Stimulated activated CD4-positive, alpha-beta T cell treated with anti-CD3 and anti-CD28 coated beads, Interleukin-12 subunit alpha, Interleukin-12 subunit beta, amount 100 ng/mL, for 24 hours (primary cell): ENCODE measurements at regions not wholly inside any gene's neighbourhood (a gene's known extent, or its start where the extent isn't known, plus 50 kb on each side); places are given as distances from the start of the nearest gene placed in this dataset.

Experiments
- DNase-seq, 2 experiments: peaks; one replicate each; pipeline ENCODE4 v3.0.0-alpha.2; 2020; ENCODE audit warnings: low read depth in 2 of 2

DNA sequence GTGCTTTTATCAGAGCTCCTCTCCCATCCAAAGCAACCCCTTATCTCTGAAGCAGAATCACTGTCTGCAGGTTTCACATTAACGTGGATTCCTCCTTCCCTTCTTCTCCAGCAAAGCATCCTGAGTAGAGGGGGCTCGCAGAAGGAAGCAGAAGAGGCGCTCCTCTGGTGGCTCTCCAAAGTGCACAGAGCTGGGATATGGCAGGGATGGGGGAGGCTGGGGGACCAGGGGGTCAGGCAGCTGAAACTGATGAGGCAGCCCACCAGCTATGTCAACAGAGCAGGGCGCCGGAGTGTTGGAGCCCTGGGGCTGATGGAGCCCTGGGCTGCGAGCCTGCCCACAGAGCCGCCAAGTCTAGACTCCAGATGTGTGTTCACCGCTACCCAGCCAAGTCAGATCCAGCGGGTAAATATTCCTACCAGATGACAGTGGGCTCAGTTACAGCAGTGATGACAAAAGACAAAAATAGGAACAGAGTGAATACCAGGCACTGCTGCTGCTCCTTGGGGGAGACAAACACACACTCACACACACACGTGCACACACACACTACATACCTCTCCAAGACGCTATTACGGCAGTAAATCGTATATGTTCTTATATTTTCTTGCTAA, 678.3 kb upstream of the ID2 start:
- DNase-seq: no peak

DNA sequence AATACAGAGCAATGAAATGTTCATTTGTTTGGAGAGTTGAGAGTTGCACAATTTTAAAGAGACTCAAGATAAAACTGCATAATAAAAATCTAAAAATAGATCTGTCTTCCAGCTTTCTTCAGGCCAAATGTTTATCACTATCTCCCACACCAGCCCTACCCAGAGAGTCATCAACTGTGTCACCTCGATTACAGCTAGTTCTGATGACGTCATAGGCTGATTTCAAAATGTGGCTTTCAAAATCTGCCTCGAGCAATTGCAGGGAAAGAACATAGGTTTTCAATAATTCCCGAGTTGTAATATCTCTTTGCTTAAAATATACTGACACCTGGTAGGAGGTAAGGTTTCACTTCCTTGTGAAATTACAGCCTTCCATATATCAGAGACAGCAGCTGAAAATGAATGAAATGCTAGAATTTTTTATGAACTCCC, 677.6 kb upstream of the ID2 start:
- no peak for DNase-seq

DNA sequence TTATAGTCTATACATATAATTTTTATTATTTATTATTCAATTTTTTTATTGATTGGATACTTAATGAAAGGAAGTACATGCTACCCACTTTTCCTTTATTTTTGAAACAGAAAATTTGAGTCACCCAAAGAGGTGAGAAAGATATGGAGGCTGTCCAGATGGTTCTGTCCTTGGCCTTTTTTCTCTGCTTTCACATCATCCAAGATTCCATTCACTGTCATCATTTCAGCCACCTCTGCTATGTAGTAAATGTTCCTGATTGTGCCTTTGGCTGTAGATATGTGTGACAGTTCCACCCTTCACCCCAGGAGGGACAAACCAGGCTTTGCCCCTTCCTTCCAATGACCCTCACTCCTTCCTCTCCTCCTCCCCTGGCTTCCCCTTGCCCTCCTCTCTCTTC, 675.7 kb upstream of the ID2 start:
- DNase-seq: no peak

DNA sequence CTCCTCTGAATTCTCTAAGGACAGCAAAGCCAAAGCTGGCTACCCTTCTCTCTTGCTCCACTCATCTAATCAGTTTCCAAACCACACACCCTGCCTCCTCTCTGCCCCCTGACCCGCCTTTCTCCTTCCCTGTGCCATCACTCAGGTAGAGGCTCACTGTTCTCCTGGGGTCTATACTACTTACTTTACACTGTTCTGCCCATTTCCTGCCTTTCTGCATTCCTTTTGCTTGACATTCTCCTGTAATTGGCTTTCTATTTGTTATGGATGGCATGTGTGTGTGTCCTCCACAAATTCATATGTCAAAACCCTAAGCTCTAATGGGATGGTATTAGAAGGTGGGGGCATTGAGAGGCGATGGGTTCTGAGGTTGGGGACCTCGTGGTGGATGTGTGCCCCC, 675.2 kb upstream of the ID2 start:
- no peak for DNase-seq

DNA sequence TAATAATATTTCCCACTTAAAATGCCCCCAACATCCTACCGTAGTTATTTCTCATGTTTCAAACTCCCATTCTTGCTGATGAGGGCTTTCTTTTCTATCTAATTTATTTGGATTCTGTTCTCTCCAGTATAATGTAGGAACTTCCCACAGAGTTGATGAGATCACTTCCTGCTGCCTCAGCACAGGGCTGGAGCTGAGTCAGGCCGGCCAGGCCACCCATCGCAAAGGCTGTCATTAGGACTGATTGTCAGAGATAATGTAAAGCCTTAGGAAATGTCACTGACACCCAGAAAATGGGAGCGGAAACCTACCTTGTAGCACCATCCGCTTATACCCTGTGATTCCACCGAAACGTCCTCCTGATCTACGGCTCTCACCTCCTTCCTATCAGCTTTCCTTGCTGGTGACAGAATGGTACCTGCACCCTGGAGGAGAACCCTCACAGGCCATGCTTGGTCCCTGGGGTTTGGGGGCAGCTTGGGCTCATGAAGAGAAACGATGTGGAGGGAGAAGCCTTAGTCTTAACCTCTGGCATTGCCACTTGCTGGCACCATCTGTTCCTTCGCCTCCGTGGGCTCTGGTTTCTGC, 672.8 kb upstream of the ID2 start:
- no peak for DNase-seq

DNA sequence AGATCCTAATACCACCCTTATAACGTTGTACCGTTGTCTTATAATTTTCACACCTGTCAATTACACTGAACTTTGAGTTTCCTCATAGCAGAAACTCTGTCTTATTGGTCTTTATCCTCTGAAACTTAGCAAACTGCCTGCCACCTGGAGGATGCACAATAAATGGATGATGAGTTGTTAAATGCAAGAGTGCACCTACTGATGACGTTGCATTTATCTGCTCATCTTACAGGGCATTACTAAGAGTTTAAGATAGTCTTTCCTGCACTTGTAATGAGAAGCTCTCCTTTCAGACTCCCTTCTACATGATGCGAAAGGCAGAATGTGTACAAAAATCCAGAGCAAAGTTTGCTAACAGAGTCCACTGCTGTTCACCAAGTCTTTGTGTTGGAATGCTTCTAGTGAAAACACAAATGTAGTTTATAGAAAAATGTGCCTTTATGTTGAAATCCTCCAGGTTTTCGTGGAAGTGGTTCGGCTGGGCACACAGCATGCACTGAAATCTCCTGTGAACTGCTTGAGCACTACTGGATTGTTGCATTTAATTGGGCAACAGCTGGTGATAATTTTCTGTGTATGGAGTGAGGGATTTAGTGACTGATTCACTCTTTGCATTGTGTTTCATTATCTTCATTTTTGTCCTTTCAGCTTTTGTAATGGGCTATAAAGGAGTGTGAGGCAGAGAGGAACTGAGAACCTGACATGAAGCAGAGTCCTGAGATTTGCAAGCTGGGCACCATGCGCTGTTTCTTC, 665.8 kb upstream of the ID2 start:
- DNase-seq: no peak

DNA sequence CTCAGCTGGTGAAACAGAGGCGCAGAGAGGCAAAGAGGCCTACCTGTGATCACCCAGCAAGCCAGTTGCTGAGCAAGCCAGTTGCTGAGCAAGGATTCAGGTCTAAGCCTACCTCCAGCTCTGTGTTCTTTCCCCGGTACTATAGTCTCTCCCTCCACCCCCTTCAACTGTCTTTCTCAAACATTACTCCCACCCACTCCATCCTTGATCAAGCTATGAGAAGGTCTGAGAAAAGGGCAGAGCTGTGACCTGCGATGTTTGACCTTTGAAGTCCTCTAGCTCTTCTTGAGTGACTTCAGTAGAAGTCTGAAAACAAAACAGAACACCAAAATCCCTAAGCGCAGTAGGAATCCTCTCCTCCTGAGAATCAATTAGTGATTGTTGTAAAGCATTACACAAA, 665.2 kb upstream of the ID2 start:
- no peak for DNase-seq

DNA sequence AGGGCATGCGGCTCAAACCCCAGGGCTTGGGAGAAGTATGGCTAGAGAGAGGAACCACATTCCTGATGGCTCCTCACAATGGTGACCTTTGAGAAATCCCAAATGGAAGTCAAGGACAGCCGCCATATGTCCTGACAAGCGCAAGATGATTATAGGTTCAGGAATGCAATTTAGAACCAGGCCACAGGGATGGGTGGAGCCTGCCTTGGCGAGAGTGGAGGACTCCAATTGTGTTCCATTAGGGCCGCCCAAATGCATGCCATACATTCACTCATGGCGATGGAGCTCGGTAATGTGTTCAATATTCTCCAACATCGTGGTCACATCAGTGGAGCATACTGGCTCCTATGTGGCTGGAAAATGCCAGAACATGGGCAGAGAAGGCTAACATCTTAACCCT, 662.9 kb upstream of the ID2 start:
- no peak for DNase-seq

DNA sequence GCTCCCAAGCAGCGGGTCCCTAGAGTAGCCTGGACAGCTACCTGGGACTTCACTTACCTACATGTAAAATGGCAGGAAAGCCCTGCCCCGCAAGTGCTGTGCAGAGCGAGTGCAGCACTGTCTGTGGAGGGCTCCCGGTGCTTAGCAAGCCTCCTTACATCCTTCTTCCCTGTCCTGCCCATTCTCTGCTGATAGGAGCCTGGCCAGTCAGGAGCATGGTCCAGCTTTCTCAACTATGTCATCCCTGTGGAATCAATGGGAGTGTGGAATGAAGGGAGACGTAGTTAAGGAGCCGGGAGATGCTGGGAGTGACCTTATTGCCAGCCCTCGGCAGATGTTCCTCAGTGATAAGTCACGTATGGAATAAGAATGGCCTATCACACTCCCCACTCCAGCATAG, 661.9 kb upstream of the ID2 start:
- DNase-seq: no peak

DNA sequence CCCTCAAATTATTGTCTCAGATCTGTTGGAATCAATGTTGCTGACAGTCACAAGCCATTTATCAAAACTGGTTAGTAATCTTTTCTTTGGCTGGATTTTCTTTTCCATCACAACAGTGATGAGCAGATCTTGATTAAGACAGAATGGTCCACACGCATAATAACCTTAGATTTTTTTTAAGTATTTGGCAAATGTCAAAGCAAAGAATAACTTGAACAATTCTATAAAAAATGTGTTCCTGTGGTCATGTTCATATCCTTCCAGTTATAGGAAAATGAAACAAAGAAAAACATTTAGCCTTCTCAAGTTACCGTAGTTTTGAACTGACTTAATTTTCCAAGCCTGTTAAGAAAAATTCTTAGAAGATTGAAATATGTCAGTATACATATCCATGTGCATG, 659.9 kb upstream of the ID2 start:
- DNase-seq: no peak

DNA sequence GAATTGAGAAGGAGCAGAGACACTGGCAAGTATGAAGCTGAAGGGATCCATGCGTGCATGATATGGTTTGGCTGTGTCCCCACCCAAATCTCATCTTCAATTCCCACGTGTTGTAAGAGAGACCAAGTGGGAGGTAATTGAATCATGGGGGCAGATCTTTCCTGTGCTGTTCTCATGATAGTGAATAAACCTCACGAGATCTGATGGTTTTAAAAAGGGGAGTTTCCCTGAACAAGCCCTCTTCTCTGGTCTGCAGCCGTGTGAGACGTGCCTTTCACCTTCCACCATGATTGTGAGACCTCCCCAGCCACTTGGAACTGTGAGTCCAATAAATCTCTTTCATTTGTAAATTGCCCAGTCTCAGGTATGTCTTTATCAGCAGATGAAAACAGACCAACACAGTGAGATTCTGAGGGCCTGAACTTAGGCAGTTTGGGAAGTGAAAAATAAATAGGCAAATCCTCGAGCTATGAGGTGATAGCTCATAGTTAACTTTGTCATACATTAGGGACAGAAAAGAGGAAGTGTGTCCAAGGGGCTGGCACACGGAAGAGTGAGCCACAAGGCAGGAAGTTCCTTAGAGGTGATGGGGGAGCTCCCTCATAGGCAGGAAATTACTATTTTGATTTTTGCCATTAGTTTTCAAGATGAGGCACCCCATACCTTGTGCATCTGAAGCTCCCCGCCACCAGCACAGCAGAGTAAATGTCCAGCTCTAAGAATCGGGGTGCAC, 658.8 kb upstream of the ID2 start:
- no peak for DNase-seq

DNA sequence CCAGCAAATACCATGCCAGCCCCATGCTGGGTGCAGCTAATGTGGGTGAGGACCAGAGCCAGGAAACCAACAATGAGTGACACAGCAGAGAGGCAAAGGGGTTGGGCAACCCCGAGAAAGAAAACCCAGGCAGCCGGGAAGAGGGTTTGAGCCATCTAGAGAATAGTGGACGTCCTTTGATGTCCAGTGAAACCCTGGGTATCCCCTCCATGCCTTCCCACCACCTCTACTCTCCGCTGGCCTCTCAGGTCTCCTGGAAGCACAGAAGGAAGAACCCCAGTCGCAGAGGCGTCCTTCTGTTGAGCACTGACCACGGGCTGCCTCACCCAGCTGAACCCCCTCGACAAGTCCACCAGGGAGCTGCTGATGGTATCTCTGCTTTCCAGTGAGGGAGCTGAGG, 657.4 kb upstream of the ID2 start:
- DNase-seq: no peak

DNA sequence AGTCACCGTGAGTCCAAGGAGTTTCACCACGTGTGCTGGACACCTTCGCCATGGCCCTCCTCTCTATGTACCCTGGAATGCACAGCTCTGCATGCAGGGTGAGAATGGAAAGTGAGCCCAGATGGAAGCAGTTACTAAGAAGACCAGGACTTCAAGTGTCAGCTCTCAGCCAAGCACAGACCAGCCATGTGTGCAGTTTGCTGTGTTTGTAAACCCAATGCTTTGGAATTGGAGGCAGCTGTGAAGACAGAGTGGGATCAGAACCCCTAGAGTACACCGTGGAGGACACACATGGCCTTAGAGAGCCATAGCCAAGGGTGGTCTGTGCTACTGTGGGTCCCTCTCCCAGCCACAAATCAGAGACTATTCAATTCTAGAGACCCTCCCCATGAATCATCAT, 655.5 kb upstream of the ID2 start:
- no peak for DNase-seq

DNA sequence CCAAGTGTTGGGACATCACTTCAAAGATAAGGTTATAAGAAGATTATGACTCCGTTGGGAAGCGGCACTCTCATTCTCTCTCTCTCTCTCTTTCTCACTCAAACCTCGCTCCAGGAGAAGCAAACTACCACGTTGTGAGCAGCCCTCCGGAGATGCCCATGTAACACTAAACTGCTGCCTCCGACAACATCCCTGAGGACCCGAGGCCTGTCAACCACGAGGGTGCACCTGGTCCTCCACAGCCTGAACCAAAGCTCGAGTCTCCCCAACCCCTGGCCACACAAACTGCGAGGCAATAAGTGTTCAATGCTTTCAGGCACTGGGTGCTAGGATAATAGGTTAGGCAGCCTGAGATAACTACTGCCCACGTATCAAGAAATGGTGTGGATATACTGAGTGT, 654.5 kb upstream of the ID2 start:
- no peak for DNase-seq

DNA sequence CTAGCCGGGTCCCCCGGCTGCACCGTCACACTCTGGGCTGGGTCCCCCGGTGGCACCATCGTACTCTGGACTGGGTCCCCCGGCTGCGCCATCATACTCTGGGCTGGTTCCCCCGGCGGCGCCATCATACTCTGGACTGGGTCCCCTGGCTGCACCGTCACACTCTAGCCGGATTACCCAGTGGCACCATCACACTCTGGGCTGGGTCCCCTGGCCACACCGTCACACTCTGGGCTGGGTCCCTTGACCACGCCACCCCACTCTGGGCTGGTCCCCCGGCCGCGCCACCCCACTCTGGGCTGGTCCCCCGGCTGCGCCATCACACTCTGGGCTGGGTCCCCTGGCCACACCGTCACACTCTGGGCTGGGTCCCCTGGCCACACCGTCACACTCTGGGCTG, 653.8 kb upstream of the ID2 start:
- no peak for DNase-seq

DNA sequence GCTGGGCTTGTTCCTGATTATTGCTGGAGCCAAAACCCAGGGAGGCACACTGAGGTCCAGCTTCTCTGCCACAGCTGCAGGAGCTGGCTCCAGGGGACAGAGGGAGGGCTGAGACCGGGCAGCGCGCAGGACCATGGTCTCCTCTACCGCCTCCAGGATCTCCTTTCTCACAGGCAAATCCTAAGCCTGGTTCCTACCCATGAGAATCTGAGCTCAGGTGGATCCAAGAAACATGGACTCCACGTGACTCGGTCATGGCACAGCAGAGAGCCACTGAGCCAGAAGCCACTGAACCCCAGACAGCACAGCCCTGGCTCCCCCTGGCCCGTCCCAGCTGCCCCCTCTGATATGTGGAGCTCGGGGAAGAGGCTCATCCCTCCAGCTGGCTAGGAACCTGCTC, 653.4 kb upstream of the ID2 start:
- no peak for DNase-seq

DNA sequence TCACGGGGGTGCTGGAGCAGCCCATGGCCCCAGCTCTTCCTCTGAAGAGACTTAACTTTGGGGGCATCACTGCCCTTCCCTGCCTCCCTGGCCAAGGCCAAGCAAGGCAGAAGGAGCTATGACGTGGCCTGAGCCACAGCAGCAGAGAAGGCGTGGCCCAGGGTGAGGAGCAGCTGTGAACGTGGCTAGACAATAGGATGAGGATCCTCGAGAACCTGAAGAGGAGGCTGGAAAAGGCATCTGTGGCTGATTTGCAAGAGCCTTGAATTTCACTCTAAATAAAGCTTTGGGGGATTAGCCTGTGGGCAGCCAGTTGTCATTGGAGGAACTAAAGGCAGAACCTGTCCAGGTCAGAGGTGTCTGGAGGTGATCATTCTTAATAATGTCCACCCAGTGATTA, 652.9 kb upstream of the ID2 start:
- no peak for DNase-seq

DNA sequence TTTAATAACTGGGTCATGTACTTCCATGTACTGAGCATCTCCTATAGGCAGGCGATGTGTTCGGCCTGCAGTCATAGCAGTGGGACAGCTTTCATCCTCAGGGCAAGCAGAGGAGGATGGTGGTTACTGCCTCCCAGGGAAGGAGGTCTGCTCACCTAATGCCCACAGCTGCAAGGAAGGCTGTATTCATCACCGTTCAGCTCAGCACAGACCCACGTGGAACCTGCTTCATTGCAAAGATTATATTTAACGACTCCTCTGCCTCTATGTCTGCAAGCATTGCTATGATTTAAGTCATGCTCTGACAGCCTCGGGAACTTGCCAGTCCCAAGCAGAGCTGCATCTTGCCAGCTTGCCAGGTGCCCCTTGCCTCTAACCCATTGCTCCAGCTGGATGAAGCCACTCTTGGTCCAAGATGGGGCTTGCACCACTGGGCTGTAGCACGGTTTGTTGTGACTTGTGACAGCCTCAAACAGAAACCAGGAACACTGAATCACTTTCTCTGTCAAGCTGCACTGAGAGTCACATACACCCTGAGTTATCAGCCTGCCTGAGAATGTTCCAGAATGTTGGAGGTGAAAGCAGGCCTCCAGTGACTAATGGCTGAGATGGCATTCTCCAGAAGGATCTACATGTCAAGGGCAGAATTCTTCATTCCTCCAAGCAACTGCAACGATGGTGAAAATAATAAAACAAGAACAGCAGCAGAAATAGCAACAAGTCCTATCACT, 651.1 kb upstream of the ID2 start:
- DNase-seq: no peak

DNA sequence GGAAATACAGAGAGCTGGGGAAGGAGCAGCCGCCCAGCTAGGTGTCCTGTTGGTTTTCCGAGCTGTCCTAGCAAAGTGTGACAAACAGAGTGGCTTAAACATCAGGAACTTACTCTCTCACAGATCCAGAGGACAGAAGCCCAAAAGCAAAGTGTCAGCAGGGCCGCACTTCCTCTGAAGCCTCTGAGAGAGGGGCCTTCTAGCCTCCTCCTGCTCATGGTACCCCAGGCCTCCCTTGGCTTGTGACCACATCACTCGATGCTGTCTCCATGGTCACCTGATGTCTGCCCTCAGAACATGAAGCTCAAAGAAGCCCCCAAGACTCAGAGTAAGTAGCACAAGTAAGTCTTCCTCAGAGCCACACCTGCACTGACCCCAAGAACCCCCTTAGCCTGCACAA, 650.5 kb upstream of the ID2 start:
- DNase-seq: no peak

DNA sequence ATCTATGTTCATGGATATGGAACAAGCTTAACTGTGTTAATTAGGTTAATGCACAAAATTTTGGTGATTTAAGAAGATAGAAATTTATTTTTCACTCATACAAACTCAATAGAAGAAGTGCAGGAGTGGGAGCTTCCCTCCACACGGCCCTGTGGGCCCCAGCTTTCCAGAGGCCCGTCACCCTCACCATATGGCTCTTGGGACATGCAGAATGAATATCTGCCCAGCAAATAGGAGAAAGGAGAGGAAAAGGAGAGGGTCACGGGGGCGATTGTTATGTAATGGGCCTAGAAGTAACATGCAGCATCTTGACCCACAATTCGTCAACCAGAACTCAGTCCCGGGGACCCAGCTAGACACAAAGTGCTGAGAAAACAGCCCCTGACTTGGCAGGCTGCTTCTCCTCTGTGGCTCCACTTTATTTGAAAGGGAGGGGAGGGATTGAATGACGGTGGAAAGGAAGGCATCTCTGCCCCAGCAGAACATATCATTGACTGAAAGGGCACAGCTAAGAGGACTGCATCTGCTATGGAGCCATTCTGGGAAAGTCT, 648.2 kb upstream of the ID2 start:
- no peak for DNase-seq

DNA sequence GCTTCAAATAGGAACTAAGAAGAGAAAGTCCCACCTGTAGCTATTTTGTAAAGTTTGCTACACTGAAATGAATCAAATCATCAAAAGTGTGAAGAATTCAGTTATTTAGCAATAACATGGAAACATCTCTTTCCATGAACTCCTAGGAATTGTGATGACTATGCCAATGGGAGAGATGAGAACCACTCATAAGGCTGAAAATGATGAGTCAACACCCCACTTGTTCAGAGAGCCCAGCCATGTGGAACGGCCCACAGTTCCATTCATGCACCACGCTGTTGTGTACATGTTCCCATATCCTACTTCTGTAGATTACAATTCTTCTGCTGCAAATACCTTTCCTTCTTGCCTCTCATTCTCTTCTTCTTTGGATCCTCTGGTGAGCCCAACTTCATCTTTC, 645.5 kb upstream of the ID2 start:
- DNase-seq: no peak

DNA sequence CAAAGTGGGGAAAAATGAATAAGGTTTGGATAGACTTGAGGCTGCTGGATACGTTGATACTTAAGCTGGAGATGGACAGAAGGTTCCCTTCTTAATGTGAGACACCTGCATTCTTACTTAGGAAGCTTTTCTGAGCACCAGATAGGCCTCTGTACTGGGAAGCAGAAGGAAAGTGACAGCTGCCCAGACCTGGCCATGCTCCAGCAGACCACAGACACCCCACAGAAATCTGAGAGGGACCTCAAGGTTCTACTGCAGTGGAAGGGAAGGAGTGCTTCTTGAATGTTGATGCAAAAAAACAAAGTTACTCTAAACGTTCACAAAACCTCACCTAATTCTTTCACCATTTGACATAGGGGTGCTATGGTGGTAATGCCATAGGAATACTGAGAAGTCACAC, 642.1 kb upstream of the ID2 start:
- no peak for DNase-seq
